GM18870 (cell line): ENCODE measurements at regions not wholly inside any gene's neighbourhood (a gene's known extent, or its start where the extent isn't known, plus 50 kb on each side); places are given as distances from the start of the nearest gene placed in this dataset.
"Not testable (repeated sequence)": the region's sequence is repeated elsewhere in the genome, so short reads cannot be mapped to it uniquely, and the experiment has no call there.

Experiments
- ATAC-seq: cut with Tn5 transposase; IDR thresholded peaks from one replicate; pipeline ENCODE4 v1.9.1; 2021; ENCODE audit warnings: moderate library complexity; ENCODE audit not compliant: unreplicated experiment

GRCh38 chr9:11701706-11702105 lies 991.5 kb upstream of the TYRP1 start:
- no peak for ATAC-seq

GRCh38 chr9:11702548-11702947 lies 990.6 kb upstream of the TYRP1 start:
- ATAC-seq = no peak

- ATAC-seq = not testable (repeated sequence)
These were observed 989.0 kb upstream of the TYRP1 start for GRCh38 chr9:11704198-11704597.

- no peak for ATAC-seq
These were observed 984.3 kb upstream of the TYRP1 start for GRCh38 chr9:11708899-11709298.

- no peak for ATAC-seq
These were observed 983.6 kb upstream of the TYRP1 start for GRCh38 chr9:11709567-11709966.

- no peak for ATAC-seq
These were observed 980.1 kb upstream of the TYRP1 start for GRCh38 chr9:11713077-11713476.

GRCh38 chr9:11722957-11723356 lies 970.2 kb upstream of the TYRP1 start:
- no peak for ATAC-seq

GRCh38 chr9:11726659-11727058 lies 966.5 kb upstream of the TYRP1 start:
- no peak for ATAC-seq

GRCh38 chr9:11735391-11735790 lies 957.8 kb upstream of the TYRP1 start:
- no peak for ATAC-seq

GRCh38 chr9:11742471-11742870 lies 950.7 kb upstream of the TYRP1 start:
- ATAC-seq = no peak

GRCh38 chr9:11743356-11743755 lies 949.8 kb upstream of the TYRP1 start:
- no peak for ATAC-seq

GRCh38 chr9:11749396-11749795 lies 943.8 kb upstream of the TYRP1 start:
- ATAC-seq = no peak

- no peak for ATAC-seq
These were observed 937.2 kb upstream of the TYRP1 start for GRCh38 chr9:11755951-11756350.

GRCh38 chr9:11757408-11757807 lies 935.8 kb upstream of the TYRP1 start:
- no peak for ATAC-seq

- ATAC-seq = no peak
These were observed 935.2 kb upstream of the TYRP1 start for GRCh38 chr9:11758016-11758415.

- ATAC-seq = no peak
These were observed 913.2 kb upstream of the TYRP1 start for GRCh38 chr9:11779971-11780370.

- no peak for ATAC-seq
These were observed 900.3 kb upstream of the TYRP1 start for GRCh38 chr9:11792870-11793269.

- no peak for ATAC-seq
These were observed 898.2 kb upstream of the TYRP1 start for GRCh38 chr9:11794984-11795383.

GRCh38 chr9:11805969-11806368 lies 887.2 kb upstream of the TYRP1 start:
- ATAC-seq = no peak

GRCh38 chr9:11821306-11821975 lies 871.7 kb upstream of the TYRP1 start:
- no peak for ATAC-seq

- ATAC-seq = no peak
These were observed 865.0 kb upstream of the TYRP1 start for GRCh38 chr9:11828201-11828600.

- ATAC-seq = no peak
These were observed 860.1 kb upstream of the TYRP1 start for GRCh38 chr9:11833056-11833455.

- no peak for ATAC-seq
These were observed 824.4 kb upstream of the TYRP1 start for GRCh38 chr9:11868795-11869194.
